HCT116 (cell line): ENCODE measurements at regions not wholly inside any gene's neighbourhood (a gene's known extent, or its start where the extent isn't known, plus 50 kb on each side); places are given as distances from the start of the nearest gene placed in this dataset.

Source experiments
- ATAC-seq: fragments of 200-7000 bp; cut with Tn5 transposase; 2 replicates; pipeline ENCODE4 v1.9.1; 2020; ENCODE audit warnings: mild to moderate bottlenecking, moderate library complexity
- BruUV-seq: library from RNA; stranded (reverse); fragments of 400-500 nt; replicated peaks from 2 replicates; lab custom pipeline; 2021; lab: Mats Ljungman, UMichigan
- CTCF ChIA-PET: fragments of 300-600 bp; sonication (Branson Sonifier 250); formaldehyde crosslinking; loops from one replicate; lab custom pipeline; 2021; ENCODE audit warnings: antibody characterized with exemption; lab: Charles Lee
- POLR2A ChIA-PET: fragments of 300-600, 350-600 bp; sonication (Branson Sonifier 250); formaldehyde crosslinking; loops from one replicate; lab custom pipeline; 2021; ENCODE audit warnings: antibody characterized with exemption; lab: Charles Lee
- RAD21 ChIA-PET, 2 experiments: fragments of 300-600 bp; sonication (Branson Sonifier 250); formaldehyde crosslinking; loops; one replicate each; lab custom pipeline; 2023; ENCODE audit warnings: low total read pairs in 2 of 2; ENCODE audit not compliant: uncharacterized antibody in 2 of 2, unreplicated experiment in 2 of 2, low non-redundant PET in 1 of 2; lab: Charles Lee
- DNase-seq: peaks from one replicate; pipeline ENCODE4 v3.0.0-alpha.2; 2010; ENCODE audit warnings: low read depth, low spot score
- H2AFZ ChIP-seq: fragments of 200-600 bp; shearing (Covaris generic), sonication (generic); 2 replicates; pipeline ENCODE4 v1.6.1; 2017; ENCODE audit warnings: low read depth, mixed run types, mixed read lengths, antibody characterized with exemption, low read length; ENCODE audit not compliant: poor library complexity, severe bottlenecking
- H3K27ac ChIP-seq: 2 replicates; pipeline ENCODE4 v1.5.1; 2012; ENCODE audit warnings: low read depth, low read length
- H3K27me3 ChIP-seq: fragments of 200-600 bp; sonication (generic); 2 replicates; pipeline ENCODE4 v1.6.1; 2016; ENCODE audit warnings: mixed run types, low read length, mixed read lengths; ENCODE audit not compliant: insufficient read depth
- H3K36me3 ChIP-seq, 2 experiments: fragments of 200-500 bp in 1 of 2; fragments of 200-600 bp in 1 of 2; sonication (Bioruptor generic) in 1 of 2; sonication (generic) in 1 of 2; 2 replicates each; pipeline versions ENCODE4 v1.5.1 to v1.6.1; 2014 to 2016; ENCODE audit warnings: low read length in 2 of 2, inconsistent platforms in 1 of 2, mixed read lengths in 1 of 2, mixed run types in 1 of 2; ENCODE audit not compliant: insufficient read depth in 2 of 2, control insufficient read depth in 1 of 2
- H3K4me1 ChIP-seq, 2 experiments: fragments of 200-600 bp in 1 of 2; sonication (generic) in 1 of 2; 2 replicates each; pipeline versions ENCODE4 v1.5.1 to v1.6.1; 2012 to 2017; ENCODE audit warnings: low read length in 2 of 2, inconsistent platforms in 1 of 2, mild to moderate bottlenecking in 1 of 2, mixed read lengths in 1 of 2, mixed run types in 1 of 2, moderate library complexity in 1 of 2; ENCODE audit not compliant: insufficient read depth in 2 of 2, control insufficient read depth in 1 of 2
- H3K4me2 ChIP-seq: fragments of 200-600 bp; sonication (generic); 2 replicates; pipeline ENCODE4 v1.6.1; 2017; ENCODE audit warnings: mixed run types, low read length, mixed read lengths
- H3K4me3 ChIP-seq, 2 experiments: fragments of 200-600 bp in 1 of 2; sonication (generic) in 1 of 2; replicated peaks in 1 of 2; 2 replicates each; pipeline ENCODE4 v1.5.1; 2011 to 2016; ENCODE audit warnings: low read length in 2 of 2, control low read depth in 1 of 2, low read depth in 1 of 2, mild to moderate bottlenecking in 1 of 2, mixed read lengths in 1 of 2, mixed run types in 1 of 2
- H3K79me2 ChIP-seq: fragments of 200-600 bp; sonication (generic); 2 replicates; pipeline ENCODE4 v1.6.1; 2017; ENCODE audit warnings: mild to moderate bottlenecking, mixed run types, low read length, moderate library complexity, mixed read lengths; ENCODE audit not compliant: insufficient read depth
- H3K9ac ChIP-seq: fragments of 200-600 bp; sonication (generic); 2 replicates; pipeline ENCODE4 v1.6.1; 2016; ENCODE audit warnings: low read length, mixed read lengths
- H3K9me2 ChIP-seq: fragments of 200-600 bp; sonication (generic), shearing (Covaris generic); 2 replicates; pipeline ENCODE4 v1.6.1; 2017; ENCODE audit warnings: mixed run types, mild to moderate bottlenecking, moderate library complexity; ENCODE audit not compliant: insufficient read depth
- H3K9me3 ChIP-seq, 2 experiments: fragments of 200-500 bp in 1 of 2; fragments of 200-600 bp in 1 of 2; sonication (Bioruptor generic) in 1 of 2; sonication (generic) in 1 of 2; 2 replicates each; pipeline ENCODE4 v1.6.1; 2014 to 2017; ENCODE audit warnings: low read length in 2 of 2, mixed read lengths in 2 of 2, inconsistent platforms in 1 of 2, low read depth in 1 of 2, mild to moderate bottlenecking in 1 of 2, mixed run types in 1 of 2, moderate library complexity in 1 of 2; ENCODE audit not compliant: control insufficient read depth in 1 of 2, insufficient read depth in 1 of 2
- H4K20me1 ChIP-seq: fragments of 200-600 bp; sonication (generic), shearing (Covaris generic); 2 replicates; pipeline ENCODE4 v1.6.1; 2017; ENCODE audit warnings: mixed run types, mild to moderate bottlenecking, moderate library complexity; ENCODE audit not compliant: insufficient read depth
- CTCF ChIP-seq, 3 experiments: fragments of 200-600 bp in 1 of 3; sonication (generic) in 1 of 3; IDR thresholded peaks in 2 of 3; conservative IDR thresholded peaks in 1 of 3; 2 replicates each; pipeline ENCODE4 v1.5.1; 2012 to 2017; ENCODE audit warnings: low read depth in 2 of 3, low read length in 2 of 3, antibody characterized with exemption in 1 of 3, borderline replicate concordance in 1 of 3, control low read depth in 1 of 3, mild to moderate bottlenecking in 1 of 3, mixed read lengths in 1 of 3, mixed run types in 1 of 3, moderate library complexity in 1 of 3; ENCODE audit not compliant: insufficient read depth in 1 of 3
- EGR1 ChIP-seq: IDR thresholded peaks from 2 replicates; pipeline ENCODE4 v1.6.1; 2012; ENCODE audit warnings: low read depth
- POLR2A ChIP-seq: IDR thresholded peaks from 2 replicates; pipeline ENCODE4 v1.7.0; 2011; ENCODE audit warnings: borderline replicate concordance; ENCODE audit not compliant: insufficient read depth, insufficient read length; ENCODE audit errors: extremely low read depth
- SIN3A ChIP-seq: IDR thresholded peaks from 2 replicates; pipeline ENCODE4 v1.6.1; 2012; ENCODE audit warnings: low read depth
- TCF7L2 ChIP-seq: IDR thresholded peaks from 2 replicates; pipeline ENCODE4 v1.7.0; 2011; ENCODE audit warnings: borderline replicate concordance, inconsistent platforms; ENCODE audit not compliant: insufficient read depth, insufficient read length; ENCODE audit errors: extremely low read depth
- YY1 ChIP-seq: IDR thresholded peaks from 2 replicates; pipeline ENCODE4 v1.6.1; 2011; ENCODE audit warnings: low read length, low read depth, moderate library complexity, mild to moderate bottlenecking; ENCODE audit not compliant: insufficient replicate concordance; ENCODE audit errors: extremely low read depth
- ZBTB33 ChIP-seq: IDR thresholded peaks from 2 replicates; pipeline ENCODE4 v1.6.1; 2011; ENCODE audit warnings: mild to moderate bottlenecking, low read length, moderate library complexity; ENCODE audit not compliant: insufficient replicate concordance; ENCODE audit errors: extremely low read depth
- ZFX ChIP-seq: fragments of 450-650 bp; IDR thresholded peaks from 2 replicates; pipeline ENCODE4 v1.6.1; 2017
- intact Hi-C: fragments of 100-400 bp; cut with micrococcal nuclease; formaldehyde crosslinking; loops from 2 replicates; pipeline ENCODE4 v1.10.0; 2022

GRCh38 chr4:1561286-1561990 lies 122.7 kb downstream of the FAM53A start:
- Histone ChIP-seq H3K9me2 (no peaks in the 10 kb centered on the region), H2AFZ (no peak overlapping the region), H3K79me2 (no peaks in the 10 kb centered on the region), H3K4me3 (no peak overlapping the region), H3K9me3 (no peaks in the 10 kb centered on the region), H3K36me3 (no peaks in the 10 kb centered on the region), H4K20me1 (no peaks in the 10 kb centered on the region), H3K4me2 (no peak overlapping the region), H3K27me3 (no peaks in the 10 kb centered on the region), H3K4me1 (peaks cover 8 to 12% of the 10 kb centered on the region in 2 experiments), H3K27ac (no peak overlapping the region), H3K9ac (no peak overlapping the region)
- DNase-seq (no peak), ATAC-seq (no peak)
- intact Hi-C loops = no loop called here
- no TSS peak for BruUV-seq
- ChIA-PET RAD21 (no interaction called here), POLR2A (no interaction called here), CTCF (no interaction called here)
- TF ChIP-seq CTCF (IDR thresholded peaks at IDR 0.05 in 2 of 3, conservative IDR thresholded peaks at IDR 0.05 in 1 of 3; ENCODE audit: borderline replicate concordance in 1 of 3, insufficient read depth in 1 of 3, low read depth in 2 of 3, low read length in 2 of 3) (no peak), SIN3A (no peak), EGR1 (no peak), ZBTB33 (no peak), YY1 (no peak), TCF7L2 (no peak), ZFX (no peak), POLR2A (no peak)
